ENCODE measurements at regions not wholly inside any gene's neighbourhood (a gene's known extent, or its start where the extent isn't known, plus 50 kb on each side); places are given as distances from the start of the nearest gene placed in this dataset.

- Histone ChIP-seq H3K27me3 (ENCODE audit: control insufficient read depth, insufficient read depth, low read length) (no peaks in the 10 kb centered on the region), H3K4me2 (ENCODE audit: low read length) (no peak overlapping the region), H3K79me2 (no peaks in the 10 kb centered on the region), H3K4me1 (no peaks in the 10 kb centered on the region), H3K9ac (no peak overlapping the region), H3K9me3 (ENCODE audit: control insufficient read depth, low read length) (no peaks in the 10 kb centered on the region), H3K36me3 (ENCODE audit: control insufficient read depth, insufficient read depth, low read length) (no peaks in the 10 kb centered on the region), H3K27ac (no peak overlapping the region), H2AFZ (no peak overlapping the region), H3K4me3 (ENCODE audit: low read depth, low read length) (no peak overlapping the region)
- TF ChIP-seq CTCF (IDR thresholded peaks at IDR 0.05), result no peak
Measured at GRCh38 chr2:15092691-15093090, 460.2 kb downstream of the LRATD1 start.

- H3K79me2 ChIP-seq, result no peaks in the 10 kb centered on the region
- no peak overlapping the region for H3K4me2 ChIP-seq (ENCODE audit: low read length)
- H3K9ac ChIP-seq, result no peak overlapping the region
- H3K36me3 ChIP-seq (ENCODE audit: control insufficient read depth, insufficient read depth, low read length), result no peaks in the 10 kb centered on the region
- H3K27ac ChIP-seq, result no peak overlapping the region
- H3K4me3 ChIP-seq (ENCODE audit: low read depth, low read length), result no peak overlapping the region
- TF ChIP-seq CTCF (IDR thresholded peaks at IDR 0.05), result no peak
- H3K4me1 ChIP-seq, result no peaks in the 10 kb centered on the region
- H3K9me3 ChIP-seq (ENCODE audit: control insufficient read depth, low read length), result no peaks in the 10 kb centered on the region
- H2AFZ ChIP-seq, result no peak overlapping the region
- no peaks in the 10 kb centered on the region for H3K27me3 ChIP-seq (ENCODE audit: control insufficient read depth, insufficient read depth, low read length)
Measured at GRCh38 chr2:15094161-15094560, 461.6 kb downstream of the LRATD1 start.

GRCh38 chr2:15096873-15097272, 464.3 kb downstream of the NBAS start:
- Histone ChIP-seq H3K4me2 (ENCODE audit: low read length) (no peak overlapping the region), H2AFZ (no peak overlapping the region)

GRCh38 chr2:15107137-15107536, 454.0 kb downstream of the NBAS start:
- Histone ChIP-seq H3K79me2 (no peaks in the 10 kb centered on the region), H3K4me1 (no peaks in the 10 kb centered on the region), H2AFZ (no peak overlapping the region), H3K27ac (no peak overlapping the region), H3K4me2 (ENCODE audit: low read length) (no peak overlapping the region), H3K9ac (no peak overlapping the region), H3K9me3 (ENCODE audit: control insufficient read depth, low read length) (no peaks in the 10 kb centered on the region), H3K4me3 (ENCODE audit: low read depth, low read length) (no peak overlapping the region), H3K27me3 (ENCODE audit: control insufficient read depth, insufficient read depth, low read length) (no peaks in the 10 kb centered on the region), H3K36me3 (ENCODE audit: control insufficient read depth, insufficient read depth, low read length) (no peaks in the 10 kb centered on the region)
- no peak for TF ChIP-seq CTCF (IDR thresholded peaks at IDR 0.05)

More at GRCh38 chr2:15096873-15097272, 464.3 kb downstream of the NBAS start:
- Histone ChIP-seq H3K9ac (no peak overlapping the region), H3K4me3 (ENCODE audit: low read depth, low read length) (no peak overlapping the region), H3K27me3 (ENCODE audit: control insufficient read depth, insufficient read depth, low read length) (no peaks in the 10 kb centered on the region), H3K4me1 (no peaks in the 10 kb centered on the region), H3K9me3 (ENCODE audit: control insufficient read depth, low read length) (no peaks in the 10 kb centered on the region), H3K27ac (no peak overlapping the region), H3K36me3 (ENCODE audit: control insufficient read depth, insufficient read depth, low read length) (no peaks in the 10 kb centered on the region), H3K79me2 (no peaks in the 10 kb centered on the region)
- no peak for TF ChIP-seq CTCF (IDR thresholded peaks at IDR 0.05)

GRCh38 chr2:15111718-15112117, 449.4 kb downstream of the NBAS start:
- Histone ChIP-seq H3K9me3 (ENCODE audit: control insufficient read depth, low read length) (no peaks in the 10 kb centered on the region), H3K9ac (no peak overlapping the region)

More at GRCh38 chr2:15111718-15112117, 449.4 kb downstream of the NBAS start:
- Histone ChIP-seq H3K27ac (no peak overlapping the region), H3K4me3 (ENCODE audit: low read depth, low read length) (no peak overlapping the region), H3K79me2 (no peaks in the 10 kb centered on the region), H3K4me2 (ENCODE audit: low read length) (no peak overlapping the region), H2AFZ (no peak overlapping the region), H3K36me3 (ENCODE audit: control insufficient read depth, insufficient read depth, low read length) (no peaks in the 10 kb centered on the region), H3K27me3 (ENCODE audit: control insufficient read depth, insufficient read depth, low read length) (no peaks in the 10 kb centered on the region), H3K4me1 (no peaks in the 10 kb centered on the region)
- TF ChIP-seq CTCF (IDR thresholded peaks at IDR 0.05), result no peak

Measured in parathyroid adenoma (tissue), 2 donors.